ENCODE measurements at regions not wholly inside any gene's neighbourhood (a gene's known extent, or its start where the extent isn't known, plus 50 kb on each side); places are given as distances from the start of the nearest gene placed in this dataset.

- ATAC-seq (no peak), DNase-seq (no peak)
- no peaks in the 10 kb centered on the region for H3K4me1 Mint-ChIP-seq (ENCODE audit: low read depth)
- ChIA-PET CTCF (no interaction called here), POLR2A (no interaction called here)
- no peak overlapping the region for H3K27ac Mint-ChIP-seq
- H3K36me3 Mint-ChIP-seq (ENCODE audit: low read depth) = no peaks in the 10 kb centered on the region
- no peaks in the 10 kb centered on the region for H3K9me3 Mint-ChIP-seq (ENCODE audit: insufficient read depth)
- no peak overlapping the region for H3K4me3 Mint-ChIP-seq
- no peaks in the 10 kb centered on the region for H3K27me3 Mint-ChIP-seq (ENCODE audit: low read depth)
Measured at GRCh38 chr10:128622706-128623105, 496.5 kb upstream of the MKI67 start.

DNA sequence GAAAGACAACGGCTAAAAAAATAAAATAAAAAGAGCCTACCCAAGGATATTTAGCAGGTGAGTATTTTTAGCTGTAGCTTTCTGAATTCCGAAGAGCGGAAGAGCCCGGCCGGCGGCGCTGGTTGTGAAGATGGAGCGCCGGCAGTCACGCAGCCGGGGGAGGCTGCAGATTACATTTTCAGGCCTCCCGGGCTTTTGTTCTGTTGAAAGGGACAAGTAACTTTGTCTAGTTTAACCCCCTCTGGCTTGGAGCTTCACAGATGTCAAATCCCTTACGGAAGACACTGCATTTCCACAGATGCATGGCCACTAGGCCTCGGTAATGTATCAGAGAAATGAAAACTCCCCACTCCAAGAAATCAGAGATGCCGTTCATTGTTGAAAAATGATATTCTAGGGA is 497.6 kb upstream of the MKI67 start:
- H3K27ac Mint-ChIP-seq = no peak overlapping the region
- no peak overlapping the region for H3K4me3 Mint-ChIP-seq
- no peaks in the 10 kb centered on the region for H3K36me3 Mint-ChIP-seq (ENCODE audit: low read depth)
- H3K9me3 Mint-ChIP-seq (ENCODE audit: insufficient read depth) = no peaks in the 10 kb centered on the region
- ChIA-PET CTCF (no interaction called here), POLR2A (no interaction called here)
- no peaks in the 10 kb centered on the region for H3K27me3 Mint-ChIP-seq (ENCODE audit: low read depth)
- no peaks in the 10 kb centered on the region for H3K4me1 Mint-ChIP-seq (ENCODE audit: low read depth)
- DNase-seq = no peak
- no peak for ATAC-seq

DNA sequence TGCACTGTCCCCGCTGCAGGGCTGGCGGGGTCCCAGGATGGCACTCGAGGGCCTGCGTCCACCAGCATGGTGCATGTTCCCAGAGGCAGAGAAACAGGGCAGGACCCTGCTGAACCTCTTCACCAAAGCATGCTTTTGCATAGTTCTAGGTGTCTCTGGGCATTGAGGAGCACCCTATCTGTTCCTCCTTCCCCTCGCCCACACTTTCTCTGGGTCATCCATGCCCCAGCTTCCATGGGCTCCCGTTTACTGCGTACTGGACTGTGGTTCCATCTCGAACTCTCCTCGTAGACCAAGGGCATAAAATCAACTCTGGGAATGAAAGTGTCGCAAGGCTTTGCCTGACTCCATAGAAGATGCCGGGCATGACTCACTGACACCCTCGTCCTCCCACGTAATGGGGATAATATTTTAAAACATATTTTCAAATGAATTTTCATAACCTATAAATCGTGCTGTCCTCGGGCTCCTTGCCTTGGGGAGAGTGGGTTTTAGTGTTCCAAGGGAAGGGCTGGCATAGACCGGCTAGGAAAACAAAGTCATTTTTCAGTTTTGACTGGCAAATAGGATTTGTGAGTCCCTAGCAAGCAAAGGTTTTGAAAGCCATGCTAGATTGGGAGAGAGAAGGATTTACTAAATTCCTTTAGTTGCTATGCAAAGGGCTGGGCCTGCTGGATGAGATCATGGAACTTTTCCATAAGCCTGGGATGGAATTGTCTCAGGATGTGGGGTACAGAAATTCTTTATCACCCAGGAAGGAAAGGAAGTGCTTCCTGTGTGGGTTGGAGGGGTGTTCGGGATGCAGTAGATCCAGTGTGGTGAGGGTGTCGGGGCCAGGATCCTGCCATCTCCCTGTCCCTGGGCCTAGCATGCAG is 498.7 kb upstream of the MKI67 start:
- ChIA-PET POLR2A (no interaction called here), CTCF (no interaction called here)
- no peak overlapping the region for H3K4me3 Mint-ChIP-seq
- ATAC-seq = no peak
- no peak overlapping the region for H3K27ac Mint-ChIP-seq
- no peaks in the 10 kb centered on the region for H3K4me1 Mint-ChIP-seq (ENCODE audit: low read depth)
- no peaks in the 10 kb centered on the region for H3K27me3 Mint-ChIP-seq (ENCODE audit: low read depth)
- no peaks in the 10 kb centered on the region for H3K36me3 Mint-ChIP-seq (ENCODE audit: low read depth)
- no peak for DNase-seq
- H3K9me3 Mint-ChIP-seq (ENCODE audit: insufficient read depth) = no peaks in the 10 kb centered on the region

DNA sequence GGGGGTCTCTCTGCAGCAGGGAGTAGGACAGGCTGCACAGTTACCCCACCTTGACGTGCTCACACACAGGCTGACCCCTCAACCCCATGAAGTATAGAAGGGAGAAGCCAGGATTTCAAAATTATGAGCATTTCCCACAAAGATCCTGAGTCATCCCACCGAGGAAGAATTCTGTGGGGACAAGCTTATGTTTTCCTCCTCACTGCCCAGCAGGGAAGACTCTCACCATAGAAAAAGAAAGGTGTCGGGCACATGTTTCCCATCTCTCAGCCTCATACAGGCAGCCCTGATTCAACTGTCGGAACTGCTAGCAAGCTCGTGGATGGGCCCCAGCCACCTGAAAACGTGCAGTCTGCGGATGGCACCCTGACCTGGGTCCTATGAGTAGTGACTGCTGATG is 499.7 kb upstream of the MKI67 start:
- Mint-ChIP-seq H3K9me3 (ENCODE audit: insufficient read depth) (no peaks in the 10 kb centered on the region), H3K27ac (no peak overlapping the region), H3K36me3 (ENCODE audit: low read depth) (no peaks in the 10 kb centered on the region), H3K4me3 (no peak overlapping the region), H3K4me1 (ENCODE audit: low read depth) (no peaks in the 10 kb centered on the region), H3K27me3 (ENCODE audit: low read depth) (no peaks in the 10 kb centered on the region)
- ATAC-seq (no peak), DNase-seq (no peak)
- POLR2A ChIA-PET = no interaction called here
- CTCF ChIA-PET = no interaction called here

DNA sequence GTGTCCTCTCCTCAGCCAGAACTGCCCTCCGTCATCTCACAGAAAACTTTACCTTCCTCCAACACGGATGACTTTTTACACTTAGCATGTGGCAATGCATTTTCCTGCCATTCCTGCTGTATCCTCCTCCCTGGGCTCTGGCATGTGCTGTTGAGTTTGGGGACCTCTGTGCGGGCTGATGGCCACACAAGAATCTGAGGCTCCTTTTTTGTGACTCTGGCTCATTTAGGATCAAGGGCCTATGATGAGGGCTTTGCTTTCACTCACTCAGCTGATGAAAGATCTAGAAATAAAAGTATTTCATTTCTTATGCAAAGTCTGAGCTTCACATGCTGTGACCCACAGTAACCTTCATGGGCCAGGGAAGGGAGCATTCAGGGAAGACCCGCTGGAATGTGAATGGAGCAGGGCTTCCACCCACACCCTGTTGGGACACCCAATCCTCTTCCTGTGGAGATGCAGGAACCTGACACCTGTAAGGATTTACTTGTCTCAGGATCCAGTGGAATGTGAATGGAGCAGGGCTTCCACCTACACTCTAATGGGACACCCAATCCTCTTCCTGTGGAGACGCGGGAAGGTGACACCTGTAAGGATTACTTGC is 500.3 kb upstream of the MKI67 start:
- ChIA-PET CTCF (no interaction called here), POLR2A (no interaction called here)
- no peaks in the 10 kb centered on the region for H3K36me3 Mint-ChIP-seq (ENCODE audit: low read depth)
- DNase-seq (no peak), ATAC-seq (no peak)
- H3K4me3 Mint-ChIP-seq = no peak overlapping the region
- H3K27me3 Mint-ChIP-seq (ENCODE audit: low read depth) = no peaks in the 10 kb centered on the region
- H3K27ac Mint-ChIP-seq = no peak overlapping the region
- no peaks in the 10 kb centered on the region for H3K4me1 Mint-ChIP-seq (ENCODE audit: low read depth)
- no peaks in the 10 kb centered on the region for H3K9me3 Mint-ChIP-seq (ENCODE audit: insufficient read depth)

DNA sequence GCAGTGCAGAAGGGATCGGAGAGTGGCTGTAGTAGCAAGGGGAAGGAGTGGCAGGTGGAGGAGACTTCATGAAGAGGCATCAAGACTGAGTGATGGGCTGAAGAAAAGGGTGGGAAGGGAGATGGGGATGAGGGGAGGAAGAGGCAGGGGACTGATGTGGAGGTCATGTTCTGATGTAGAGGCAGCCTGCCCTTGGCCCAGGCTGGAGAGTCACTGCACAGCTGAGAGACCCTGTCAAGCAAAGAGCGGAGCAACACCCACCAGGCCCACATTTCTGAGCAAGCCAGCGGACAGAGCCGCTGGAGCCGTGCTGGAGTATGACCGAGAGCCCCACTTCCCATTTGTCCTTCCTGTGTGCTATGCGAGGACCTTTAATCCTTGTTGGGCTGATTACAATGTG is 501.6 kb upstream of the MKI67 start:
- Mint-ChIP-seq H3K9me3 (ENCODE audit: insufficient read depth) (no peaks in the 10 kb centered on the region), H3K4me1 (ENCODE audit: low read depth) (no peaks in the 10 kb centered on the region), H3K27ac (no peak overlapping the region), H3K36me3 (ENCODE audit: low read depth) (no peaks in the 10 kb centered on the region), H3K4me3 (no peak overlapping the region), H3K27me3 (ENCODE audit: low read depth) (no peaks in the 10 kb centered on the region)
- ATAC-seq (no peak), DNase-seq (no peak)
- CTCF ChIA-PET = no interaction called here
- POLR2A ChIA-PET = no interaction called here

DNA sequence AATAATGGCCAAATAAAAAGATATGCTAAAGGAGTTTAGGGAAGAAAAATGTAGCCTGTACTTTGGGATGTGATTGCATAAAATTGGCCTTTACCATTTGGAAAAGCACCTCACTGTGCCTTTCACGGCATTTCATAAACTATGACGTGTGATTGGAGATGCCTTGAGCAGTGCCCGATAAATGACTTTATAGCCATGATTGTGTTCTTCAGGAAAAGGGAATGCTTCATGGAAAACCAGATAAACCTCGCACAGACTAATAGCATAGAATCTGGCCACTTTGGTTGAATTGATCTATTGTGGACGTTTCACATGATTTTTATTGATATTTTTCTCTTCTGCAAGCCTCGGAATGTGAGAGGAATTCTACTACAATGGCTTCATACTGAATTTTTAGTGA is 502.0 kb upstream of the MKI67 start:
- CTCF ChIA-PET = no interaction called here

DNA sequence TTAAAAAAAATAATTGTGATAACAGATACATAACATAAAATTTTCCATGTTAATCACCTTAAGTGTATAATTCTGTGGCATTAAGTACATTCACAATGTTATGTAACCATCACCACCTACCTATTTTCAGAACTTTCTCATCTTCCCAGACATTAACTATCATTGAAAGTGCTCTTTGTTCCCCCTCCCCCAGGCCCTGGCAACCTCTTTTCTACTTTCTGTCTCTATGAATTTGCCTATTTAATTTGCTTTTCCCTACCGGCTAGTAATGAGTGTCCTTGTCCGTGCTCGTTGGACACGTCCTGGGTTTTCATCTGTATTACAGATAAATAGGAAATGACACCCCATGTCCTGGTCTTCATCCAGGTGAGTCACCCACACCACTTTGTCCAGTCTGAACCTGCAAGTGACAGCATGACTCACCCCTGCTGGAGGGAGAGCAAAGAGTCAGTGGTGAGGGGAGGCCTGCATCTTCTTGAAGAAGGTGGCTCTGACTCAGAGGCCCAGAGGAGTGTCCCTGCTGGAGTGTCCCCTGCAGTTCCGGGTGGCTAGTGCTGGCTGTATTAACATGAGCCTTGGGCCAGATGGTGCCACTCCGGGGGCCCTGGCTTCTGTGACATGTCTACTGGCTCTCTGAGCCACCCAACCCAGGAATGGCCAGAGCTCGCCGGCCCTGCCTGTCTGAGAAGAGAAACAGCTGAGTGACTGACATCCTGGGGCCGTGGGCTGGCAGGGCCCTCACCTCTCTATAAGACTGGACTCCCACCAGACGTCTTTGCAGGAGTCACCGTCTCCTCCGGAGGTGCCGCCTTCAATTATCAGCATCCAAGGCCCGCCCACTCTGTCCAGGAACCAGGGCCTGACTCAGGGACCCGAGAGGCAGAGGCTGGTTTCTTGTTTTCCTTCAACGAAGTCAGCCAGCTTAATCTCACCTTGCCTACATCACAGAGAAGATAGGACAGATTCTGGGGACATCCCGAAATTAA is 503.2 kb upstream of the MKI67 start:
- CTCF ChIA-PET = no interaction called here
- no peaks in the 10 kb centered on the region for H3K4me1 Mint-ChIP-seq (ENCODE audit: low read depth)
- H3K36me3 Mint-ChIP-seq (ENCODE audit: low read depth) = no peaks in the 10 kb centered on the region
- no peak for DNase-seq
- no peak overlapping the region for H3K4me3 Mint-ChIP-seq
- no peak for ATAC-seq
- H3K27ac Mint-ChIP-seq = no peak overlapping the region
- H3K27me3 Mint-ChIP-seq (ENCODE audit: low read depth) = no peaks in the 10 kb centered on the region
- POLR2A ChIA-PET = no interaction called here
- no peaks in the 10 kb centered on the region for H3K9me3 Mint-ChIP-seq (ENCODE audit: insufficient read depth)

More for the DNA sequence above, 502.0 kb upstream of the MKI67 start:
- Mint-ChIP-seq H3K9me3 (ENCODE audit: insufficient read depth) (no peaks in the 10 kb centered on the region), H3K27ac (no peak overlapping the region), H3K4me1 (ENCODE audit: low read depth) (no peaks in the 10 kb centered on the region), H3K4me3 (no peak overlapping the region), H3K27me3 (ENCODE audit: low read depth) (no peaks in the 10 kb centered on the region), H3K36me3 (ENCODE audit: low read depth) (no peaks in the 10 kb centered on the region)
- ATAC-seq (no peak), DNase-seq (no peak)
- POLR2A ChIA-PET = no interaction called here

DNA sequence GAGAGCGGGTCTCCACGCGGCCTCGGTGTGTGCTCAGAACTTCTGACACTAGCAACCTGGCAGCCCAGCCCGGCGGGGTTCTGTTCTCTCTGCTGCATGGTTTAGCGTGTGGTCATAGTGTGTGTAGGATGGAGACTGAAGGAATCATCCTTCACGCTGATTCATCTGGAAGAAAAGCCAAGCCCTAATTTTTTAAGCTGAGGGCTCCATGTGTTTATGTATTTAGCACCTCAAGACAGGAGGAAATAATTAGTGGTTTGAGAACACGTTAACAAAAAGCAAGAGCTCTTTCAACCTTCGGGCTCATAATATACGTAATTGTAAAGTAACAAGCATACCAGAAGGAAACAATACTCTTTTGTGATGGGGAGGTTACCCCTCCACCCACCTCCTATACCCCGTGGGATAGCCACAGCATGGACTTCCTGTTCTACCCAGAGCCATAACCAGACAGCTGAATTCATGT is 504.6 kb upstream of the MKI67 start:
- Mint-ChIP-seq H3K9me3 (ENCODE audit: insufficient read depth) (no peaks in the 10 kb centered on the region), H3K4me3 (no peak overlapping the region), H3K27me3 (ENCODE audit: low read depth) (no peaks in the 10 kb centered on the region), H3K27ac (no peak overlapping the region), H3K4me1 (ENCODE audit: low read depth) (no peaks in the 10 kb centered on the region), H3K36me3 (ENCODE audit: low read depth) (no peaks in the 10 kb centered on the region)
- no peak for ATAC-seq
- no peak for DNase-seq
- ChIA-PET CTCF (no interaction called here), POLR2A (no interaction called here)

DNA sequence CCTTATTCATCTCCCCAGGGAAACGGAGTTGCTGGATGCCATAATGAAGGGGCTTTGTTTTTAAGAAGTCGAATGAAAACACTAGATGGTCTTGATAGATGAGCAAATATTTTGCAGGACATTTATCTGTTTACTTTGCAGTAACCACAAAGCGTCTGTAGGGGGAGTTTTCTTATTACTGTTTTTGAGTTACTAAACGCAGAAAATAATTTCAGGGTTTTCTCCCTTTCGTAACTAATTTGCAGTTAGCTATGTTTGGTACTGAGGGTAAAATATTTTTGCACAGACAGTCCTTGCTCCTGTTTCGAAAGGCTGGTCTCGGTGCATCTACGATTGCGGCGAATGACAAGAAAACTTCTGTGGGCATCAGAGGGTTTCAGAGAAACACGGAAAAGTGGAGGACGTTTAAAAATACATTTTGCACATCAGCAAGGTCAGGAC is 505.6 kb upstream of the MKI67 start:
- CTCF ChIA-PET = interaction anchor here (0.9 kb wide), 1 partner anchor 14 kb away, joined by 3 read pairs; no protein-coding TSS in a partner anchor
- H3K4me3 Mint-ChIP-seq = no peak overlapping the region
- H3K27ac Mint-ChIP-seq = no peak overlapping the region
- ATAC-seq (no peak), DNase-seq (no peak)
- no peaks in the 10 kb centered on the region for H3K9me3 Mint-ChIP-seq (ENCODE audit: insufficient read depth)
- no peaks in the 10 kb centered on the region for H3K4me1 Mint-ChIP-seq (ENCODE audit: low read depth)
- no peaks in the 10 kb centered on the region for H3K27me3 Mint-ChIP-seq (ENCODE audit: low read depth)
- POLR2A ChIA-PET = no interaction called here
- no peaks in the 10 kb centered on the region for H3K36me3 Mint-ChIP-seq (ENCODE audit: low read depth)

DNA sequence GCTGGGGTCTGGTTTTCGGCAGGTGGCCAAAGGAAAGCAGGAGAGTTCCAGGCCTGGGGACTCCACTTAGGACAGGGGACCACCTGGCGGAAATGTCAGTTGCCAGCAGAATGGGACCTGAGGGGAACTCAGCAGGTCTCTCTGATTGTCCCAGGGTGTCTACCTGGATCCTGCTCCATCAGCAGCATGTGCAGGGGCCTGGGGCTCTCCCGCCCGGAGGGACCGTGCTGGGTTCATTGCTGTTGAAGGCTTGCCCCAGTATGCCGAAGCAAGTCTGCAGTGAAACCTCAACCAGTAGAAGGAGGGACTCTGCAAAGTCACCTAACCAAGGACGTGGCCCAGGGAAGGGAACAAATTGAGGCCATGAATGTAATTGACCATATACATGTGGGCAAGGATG is 506.5 kb upstream of the MKI67 start:
- Mint-ChIP-seq H3K4me3 (no peak overlapping the region), H3K4me1 (ENCODE audit: low read depth) (no peaks in the 10 kb centered on the region), H3K27ac (no peak overlapping the region), H3K27me3 (ENCODE audit: low read depth) (no peaks in the 10 kb centered on the region), H3K9me3 (ENCODE audit: insufficient read depth) (no peaks in the 10 kb centered on the region), H3K36me3 (ENCODE audit: low read depth) (no peaks in the 10 kb centered on the region)
- ChIA-PET CTCF (no interaction called here), POLR2A (no interaction called here)
- ATAC-seq = no peak
- DNase-seq = no peak
